Neural progenitor cell (in vitro differentiated cells): ENCODE measurements at regions not wholly inside any gene's neighbourhood (a gene's known extent, or its start where the extent isn't known, plus 50 kb on each side); places are given as distances from the start of the nearest gene placed in this dataset.

ENCODE experiments used
- EZH2 ChIP-seq: fragments of 200-600 bp; sonication (generic); IDR thresholded peaks from 2 replicates; pipeline ENCODE4 v1.6.1; 2017; ENCODE audit warnings: antibody characterized with exemption, mild to moderate bottlenecking, moderate library complexity
- TF ChIP-seq, protein P1 (sequence below): fragments of 200-600 bp; sonication (generic); IDR thresholded peaks from 2 replicates; pipeline ENCODE4 v1.5.1; 2017; ENCODE audit warnings: antibody characterized with exemption, mild to moderate bottlenecking

DNA sequence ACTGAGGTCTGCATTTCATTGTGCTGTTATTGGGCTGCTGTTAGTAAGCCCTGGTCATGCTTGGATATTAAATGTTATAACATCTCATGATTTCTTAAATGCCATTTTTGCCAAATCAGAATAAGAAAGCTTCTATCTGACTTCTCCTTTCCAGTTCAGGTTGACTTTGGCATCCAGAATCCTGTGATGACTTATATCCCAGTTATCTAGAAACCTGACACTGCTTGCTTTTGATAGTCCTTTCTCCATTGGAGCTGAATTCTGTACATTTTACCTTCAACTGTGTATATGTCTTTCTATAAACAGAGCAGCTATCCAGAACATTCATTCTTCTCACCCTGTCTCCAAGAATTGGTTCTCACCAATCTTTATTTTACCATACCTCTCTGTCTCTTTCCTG lies 257.7 kb upstream of the GNPDA2 start:
- TF ChIP-seq, protein P1, sequence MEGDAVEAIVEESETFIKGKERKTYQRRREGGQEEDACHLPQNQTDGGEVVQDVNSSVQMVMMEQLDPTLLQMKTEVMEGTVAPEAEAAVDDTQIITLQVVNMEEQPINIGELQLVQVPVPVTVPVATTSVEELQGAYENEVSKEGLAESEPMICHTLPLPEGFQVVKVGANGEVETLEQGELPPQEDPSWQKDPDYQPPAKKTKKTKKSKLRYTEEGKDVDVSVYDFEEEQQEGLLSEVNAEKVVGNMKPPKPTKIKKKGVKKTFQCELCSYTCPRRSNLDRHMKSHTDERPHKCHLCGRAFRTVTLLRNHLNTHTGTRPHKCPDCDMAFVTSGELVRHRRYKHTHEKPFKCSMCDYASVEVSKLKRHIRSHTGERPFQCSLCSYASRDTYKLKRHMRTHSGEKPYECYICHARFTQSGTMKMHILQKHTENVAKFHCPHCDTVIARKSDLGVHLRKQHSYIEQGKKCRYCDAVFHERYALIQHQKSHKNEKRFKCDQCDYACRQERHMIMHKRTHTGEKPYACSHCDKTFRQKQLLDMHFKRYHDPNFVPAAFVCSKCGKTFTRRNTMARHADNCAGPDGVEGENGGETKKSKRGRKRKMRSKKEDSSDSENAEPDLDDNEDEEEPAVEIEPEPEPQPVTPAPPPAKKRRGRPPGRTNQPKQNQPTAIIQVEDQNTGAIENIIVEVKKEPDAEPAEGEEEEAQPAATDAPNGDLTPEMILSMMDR: no peak
- no peak for TF ChIP-seq EZH2
